DND-41 (cell line): ENCODE measurements at regions not wholly inside any gene's neighbourhood (a gene's known extent, or its start where the extent isn't known, plus 50 kb on each side); places are given as distances from the start of the nearest gene placed in this dataset.

Experiments used
- ATAC-seq: fragments of 200-7000 bp; cut with Tn5 transposase; 3 replicates; pipeline ENCODE4 v1.9.1; 2021; ENCODE audit warnings: low read depth; ENCODE audit not compliant: insufficient read depth
- DNase-seq: peaks from one replicate; pipeline ENCODE4 v3.0.0-alpha.2; 2020
- H2AFZ ChIP-seq: 2 replicates; pipeline ENCODE4 v1.6.0; 2012; ENCODE audit warnings: low read depth, low read length
- H3K27ac ChIP-seq: 2 replicates; pipeline ENCODE4 v1.5.1; 2012; ENCODE audit warnings: low read length, inconsistent platforms
- H3K27me3 ChIP-seq: fragments of 200-600 bp; sonication (generic); 2 replicates; pipeline ENCODE4 v1.6.0; 2012; ENCODE audit warnings: low read length, mild to moderate bottlenecking, inconsistent platforms; ENCODE audit not compliant: insufficient read depth, poor library complexity
- H3K36me3 ChIP-seq: 2 replicates; pipeline ENCODE4 v1.5.1; 2012; ENCODE audit warnings: low read length, inconsistent platforms; ENCODE audit not compliant: insufficient read depth
- H3K4me1 ChIP-seq: 2 replicates; pipeline ENCODE4 v1.5.1; 2012; ENCODE audit warnings: mild to moderate bottlenecking, low read length; ENCODE audit not compliant: insufficient read depth
- H3K4me2 ChIP-seq: 2 replicates; pipeline ENCODE4 v1.6.0; 2012; ENCODE audit warnings: mild to moderate bottlenecking, moderate library complexity, low read length, inconsistent platforms; ENCODE audit not compliant: insufficient read depth
- H3K4me3 ChIP-seq, 2 experiments: fragments of 200-600 bp in 1 of 2; shearing (Covaris generic) in 1 of 2; 2 replicates each; pipeline ENCODE4 v1.5.1; 2012 to 2016; ENCODE audit warnings: inconsistent platforms in 2 of 2, low read length in 2 of 2, mild to moderate bottlenecking in 2 of 2, low read depth in 1 of 2, moderate library complexity in 1 of 2
- H3K79me2 ChIP-seq: 2 replicates; pipeline ENCODE4 v1.6.0; 2012; ENCODE audit warnings: low read length, inconsistent platforms; ENCODE audit not compliant: insufficient read depth
- H3K9ac ChIP-seq: 2 replicates; pipeline ENCODE4 v1.6.0; 2012; ENCODE audit warnings: low read depth, mild to moderate bottlenecking, inconsistent platforms, low read length, moderate library complexity
- H3K9me3 ChIP-seq: 2 replicates; pipeline ENCODE4 v1.5.1; 2012; ENCODE audit warnings: low read length, moderate library complexity, mild to moderate bottlenecking, inconsistent platforms; ENCODE audit not compliant: insufficient read depth, severe bottlenecking
- H4K20me1 ChIP-seq: 2 replicates; pipeline ENCODE4 v1.6.0; 2012; ENCODE audit warnings: low read length; ENCODE audit not compliant: insufficient read depth
- EZH2 ChIP-seq: IDR thresholded peaks from 3 replicates; pipeline ENCODE4 v1.6.1; 2012; ENCODE audit warnings: borderline replicate concordance, low read depth, mild to moderate bottlenecking, moderate library complexity, low read length, inconsistent platforms; ENCODE audit not compliant: severe bottlenecking
- TF ChIP-seq, protein P1 (sequence below): IDR thresholded peaks from 2 replicates; pipeline ENCODE4 v1.5.1; 2012; ENCODE audit warnings: borderline replicate concordance, low read length, moderate library complexity, mild to moderate bottlenecking; ENCODE audit not compliant: poor library complexity, severe bottlenecking; ENCODE audit errors: extremely low read depth

DNA sequence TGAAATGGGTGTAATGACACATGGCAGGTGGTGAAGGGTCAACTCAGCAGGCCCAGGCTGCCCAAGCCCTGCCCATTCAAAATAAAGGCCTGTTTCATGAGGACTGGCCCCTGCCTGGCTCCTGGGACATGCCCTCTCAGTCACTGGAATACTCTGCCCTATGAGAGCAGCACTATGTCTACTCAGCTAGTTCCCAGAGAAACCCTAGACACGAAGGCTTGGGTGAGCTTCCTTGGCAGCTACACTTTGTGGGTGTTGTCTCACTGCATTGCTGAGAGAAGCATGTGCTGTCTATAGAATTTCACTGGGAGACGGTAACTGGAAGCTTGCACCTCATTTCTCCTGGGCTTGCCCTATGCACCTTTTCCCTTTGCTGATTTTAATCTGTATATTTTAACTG lies 752.8 kb downstream of the LIG4 start:
- Histone ChIP-seq H3K4me2 (no peak overlapping the region), H4K20me1 (no peaks in the 10 kb centered on the region), H3K27me3 (no peaks in the 10 kb centered on the region), H3K27ac (no peak overlapping the region), H3K9me3 (no peaks in the 10 kb centered on the region), H2AFZ (no peak overlapping the region), H3K36me3 (no peaks in the 10 kb centered on the region), H3K79me2 (no peaks in the 10 kb centered on the region), H3K9ac (no peak overlapping the region), H3K4me1 (no peaks in the 10 kb centered on the region), H3K4me3 (no peak overlapping the region)
- ATAC-seq (no peak), DNase-seq (no peak)
- no peak for TF ChIP-seq EZH2
- TF ChIP-seq, protein P1, sequence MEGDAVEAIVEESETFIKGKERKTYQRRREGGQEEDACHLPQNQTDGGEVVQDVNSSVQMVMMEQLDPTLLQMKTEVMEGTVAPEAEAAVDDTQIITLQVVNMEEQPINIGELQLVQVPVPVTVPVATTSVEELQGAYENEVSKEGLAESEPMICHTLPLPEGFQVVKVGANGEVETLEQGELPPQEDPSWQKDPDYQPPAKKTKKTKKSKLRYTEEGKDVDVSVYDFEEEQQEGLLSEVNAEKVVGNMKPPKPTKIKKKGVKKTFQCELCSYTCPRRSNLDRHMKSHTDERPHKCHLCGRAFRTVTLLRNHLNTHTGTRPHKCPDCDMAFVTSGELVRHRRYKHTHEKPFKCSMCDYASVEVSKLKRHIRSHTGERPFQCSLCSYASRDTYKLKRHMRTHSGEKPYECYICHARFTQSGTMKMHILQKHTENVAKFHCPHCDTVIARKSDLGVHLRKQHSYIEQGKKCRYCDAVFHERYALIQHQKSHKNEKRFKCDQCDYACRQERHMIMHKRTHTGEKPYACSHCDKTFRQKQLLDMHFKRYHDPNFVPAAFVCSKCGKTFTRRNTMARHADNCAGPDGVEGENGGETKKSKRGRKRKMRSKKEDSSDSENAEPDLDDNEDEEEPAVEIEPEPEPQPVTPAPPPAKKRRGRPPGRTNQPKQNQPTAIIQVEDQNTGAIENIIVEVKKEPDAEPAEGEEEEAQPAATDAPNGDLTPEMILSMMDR: no peak

GRCh38 chr13:107461751-107462150 lies 753.6 kb downstream of the LIG4 start:
- no peak overlapping the region for H3K4me3 ChIP-seq
- H3K27me3 ChIP-seq: no peaks in the 10 kb centered on the region
- no peak overlapping the region for H3K9ac ChIP-seq
- H3K79me2 ChIP-seq: no peaks in the 10 kb centered on the region
- H3K9me3 ChIP-seq: no peaks in the 10 kb centered on the region
- no peaks in the 10 kb centered on the region for H3K36me3 ChIP-seq
- no peak for TF ChIP-seq EZH2
- TF ChIP-seq, protein P1: no peak
- H3K4me2 ChIP-seq: no peak overlapping the region
- H4K20me1 ChIP-seq: no peaks in the 10 kb centered on the region
- ATAC-seq (no peak), DNase-seq (no peak)
- no peak overlapping the region for H2AFZ ChIP-seq
- H3K27ac ChIP-seq: no peak overlapping the region
- no peaks in the 10 kb centered on the region for H3K4me1 ChIP-seq

GRCh38 chr13:107459430-107459829 lies 755.9 kb downstream of the LIG4 start:
- no peaks in the 10 kb centered on the region for H3K79me2 ChIP-seq
- no peak overlapping the region for H3K4me3 ChIP-seq
- DNase-seq (no peak), ATAC-seq (no peak)
- no peak overlapping the region for H2AFZ ChIP-seq
- H3K4me2 ChIP-seq: no peak overlapping the region
- no peaks in the 10 kb centered on the region for H3K9me3 ChIP-seq
- H3K4me1 ChIP-seq: no peaks in the 10 kb centered on the region
- no peaks in the 10 kb centered on the region for H4K20me1 ChIP-seq
- H3K9ac ChIP-seq: no peak overlapping the region
- no peak overlapping the region for H3K27ac ChIP-seq
- no peak for TF ChIP-seq EZH2
- TF ChIP-seq, protein P1: no peak
- H3K36me3 ChIP-seq: no peaks in the 10 kb centered on the region
- H3K27me3 ChIP-seq: no peaks in the 10 kb centered on the region

DNA sequence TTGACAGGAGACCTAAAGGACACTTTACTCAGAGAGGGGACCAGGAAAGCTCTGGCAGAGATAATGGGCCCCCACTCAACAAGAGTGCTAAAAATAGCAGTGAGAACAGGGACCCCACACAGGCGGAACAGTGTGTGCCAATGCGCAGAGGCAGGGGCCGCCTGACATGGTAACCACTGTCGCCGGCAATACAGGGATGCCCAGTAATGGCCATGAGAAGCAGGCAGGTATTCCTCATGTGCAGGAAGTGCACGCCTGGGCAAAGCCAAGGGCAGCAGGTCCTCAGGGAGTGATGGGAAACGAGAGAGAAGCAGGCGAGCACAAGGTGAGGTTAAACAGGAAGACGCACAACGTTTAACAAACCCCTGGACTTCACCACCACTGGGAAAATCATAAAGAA lies 757.1 kb downstream of the LIG4 start:
- no peak for DNase-seq

More for the DNA sequence above, 757.1 kb downstream of the LIG4 start:
- Histone ChIP-seq H3K79me2 (no peaks in the 10 kb centered on the region), H2AFZ (no peak overlapping the region), H3K9me3 (no peaks in the 10 kb centered on the region), H3K27ac (no peak overlapping the region), H3K36me3 (no peaks in the 10 kb centered on the region), H3K4me1 (no peaks in the 10 kb centered on the region), H3K9ac (no peak overlapping the region), H3K27me3 (no peaks in the 10 kb centered on the region), H3K4me3 (no peak overlapping the region), H3K4me2 (no peak overlapping the region), H4K20me1 (no peaks in the 10 kb centered on the region)
- no peak for TF ChIP-seq EZH2
- TF ChIP-seq, protein P1: no peak
- no peak for ATAC-seq
